Stimulated activated CD8-positive, alpha-beta memory T cell treated with anti-CD3 and anti-CD28 coated beads, Interleukin-15, amount 100 ng/mL, for 1 hour (primary cell): ENCODE measurements at regions not wholly inside any gene's neighbourhood (a gene's known extent, or its start where the extent isn't known, plus 50 kb on each side); places are given as distances from the start of the nearest gene placed in this dataset.

ENCODE experiments used
- DNase-seq: peaks from one replicate; pipeline ENCODE4 v3.0.0-alpha.2; 2020; ENCODE audit warnings: low read depth

DNA sequence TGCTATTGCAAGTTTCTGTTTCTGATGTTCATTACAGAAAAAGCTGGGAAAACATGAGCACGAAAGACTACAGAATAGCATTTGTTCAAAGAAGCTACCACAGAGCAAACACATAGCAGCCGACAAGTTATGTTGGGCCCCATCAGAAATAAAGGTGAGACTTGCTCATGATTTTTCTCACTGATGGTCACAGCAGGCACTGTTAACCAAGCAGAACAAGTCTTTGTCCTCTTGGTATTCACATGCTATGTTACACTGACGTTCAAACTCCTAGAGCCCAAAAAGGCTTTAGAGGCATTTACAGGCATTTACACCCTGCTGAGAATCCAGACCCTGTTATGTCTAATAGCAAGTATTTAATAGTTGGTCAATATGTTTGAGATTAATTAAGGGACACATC lies 235.0 kb upstream of the HNMT start:
- no peak for DNase-seq

DNA sequence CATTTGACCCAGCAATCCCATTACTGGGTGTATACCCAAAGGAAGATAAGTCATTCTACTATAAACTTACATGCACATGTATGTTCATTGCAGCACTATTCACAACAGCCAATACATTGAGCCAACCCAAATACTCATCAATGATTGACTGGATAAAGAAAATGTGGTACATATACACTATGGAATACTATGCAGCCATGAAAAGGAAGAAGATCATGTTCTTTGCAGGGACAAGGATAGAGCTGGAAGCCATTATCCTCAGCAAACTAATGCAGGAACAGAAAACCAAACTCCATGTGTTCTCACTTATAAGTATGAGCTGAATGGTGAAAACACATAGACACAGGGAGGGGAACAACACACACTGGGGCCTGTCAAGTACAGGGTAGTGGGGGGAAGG lies 226.7 kb upstream of the HNMT start:
- no peak for DNase-seq

DNA sequence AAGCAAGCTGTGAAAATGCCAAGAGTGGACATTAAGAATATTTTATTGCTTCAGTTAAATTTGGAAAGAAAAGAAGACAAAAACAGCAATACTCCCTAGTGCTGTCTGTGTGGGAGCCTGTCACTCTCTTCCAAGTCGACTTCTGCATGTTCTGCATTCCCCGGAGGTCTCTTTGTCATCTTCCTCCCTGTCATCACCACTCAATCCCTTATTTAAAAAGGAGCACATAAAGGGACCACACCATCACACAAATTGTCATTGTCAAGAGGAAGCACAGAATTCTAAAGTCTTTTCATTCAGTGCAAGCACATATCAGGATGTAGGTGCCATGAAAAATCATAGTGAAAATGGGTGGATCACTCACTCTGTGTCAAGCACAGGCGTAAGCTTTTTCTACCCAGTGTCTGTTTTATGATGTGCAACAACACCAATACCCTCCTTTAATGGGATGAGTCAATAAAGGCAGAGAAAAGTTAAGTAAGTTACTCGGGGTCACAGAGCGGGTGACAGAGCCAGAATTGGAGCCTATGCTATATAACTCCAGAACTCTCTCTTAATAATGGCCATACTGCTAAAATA lies 222.4 kb upstream of the HNMT start:
- no peak for DNase-seq

DNA sequence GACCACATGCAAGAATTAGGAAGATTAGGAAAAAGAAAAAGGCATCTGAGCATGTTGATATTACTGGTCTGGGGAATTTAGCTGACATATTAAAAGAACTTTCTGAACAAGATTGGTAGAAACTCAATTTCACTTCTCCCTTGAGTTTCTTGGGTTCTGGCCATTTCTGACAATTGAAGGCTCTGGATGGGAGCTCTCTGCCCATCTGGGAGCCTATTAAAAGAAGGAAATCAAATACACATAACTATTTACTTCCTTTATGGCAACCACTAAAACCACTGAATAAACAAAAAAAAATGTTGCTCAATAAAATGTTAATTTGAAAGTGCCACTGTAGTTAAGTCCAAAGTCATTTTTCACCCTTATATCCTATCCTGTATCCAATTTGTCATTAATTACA lies 216.8 kb upstream of the HNMT start:
- DNase-seq = no peak

DNA sequence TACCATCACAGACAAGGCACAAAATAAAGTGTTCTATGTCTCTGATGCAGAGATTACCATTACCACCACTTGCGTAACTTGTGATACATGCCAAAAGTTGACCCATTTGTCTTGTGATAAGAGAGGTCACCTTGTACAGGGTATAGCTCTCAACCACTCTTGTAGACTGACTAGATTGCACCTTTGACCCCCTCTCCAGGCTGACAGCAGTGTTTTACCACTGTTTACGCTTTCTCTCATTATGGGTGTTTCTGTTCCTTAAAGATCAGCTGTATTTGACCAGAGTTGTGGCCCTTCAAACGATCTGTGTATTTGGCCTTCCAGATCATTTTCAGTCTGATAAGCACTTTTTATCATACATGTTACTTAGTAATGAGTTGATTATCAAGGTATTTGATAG lies 215.7 kb upstream of the HNMT start:
- no peak for DNase-seq

DNA sequence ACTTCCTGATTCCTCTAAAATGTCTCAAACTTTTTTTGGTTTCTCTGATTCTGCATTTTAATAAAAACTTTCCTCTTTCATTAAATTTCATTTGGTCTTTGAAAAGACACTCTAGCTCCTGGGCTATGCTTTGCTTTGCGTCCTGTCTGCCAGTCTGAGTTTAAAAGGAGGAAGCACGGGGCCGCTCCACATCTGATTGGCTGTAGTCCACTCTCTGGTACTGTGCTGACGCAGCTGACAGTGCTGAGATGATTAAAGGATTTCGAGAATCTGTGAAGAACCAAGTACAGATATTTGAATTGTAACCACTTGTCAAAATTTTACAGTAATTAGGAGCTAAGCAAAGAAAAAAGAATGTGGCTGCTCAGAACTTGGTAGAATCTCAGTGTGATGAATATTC lies 199.6 kb upstream of the HNMT start:
- DNase-seq = no peak

DNA sequence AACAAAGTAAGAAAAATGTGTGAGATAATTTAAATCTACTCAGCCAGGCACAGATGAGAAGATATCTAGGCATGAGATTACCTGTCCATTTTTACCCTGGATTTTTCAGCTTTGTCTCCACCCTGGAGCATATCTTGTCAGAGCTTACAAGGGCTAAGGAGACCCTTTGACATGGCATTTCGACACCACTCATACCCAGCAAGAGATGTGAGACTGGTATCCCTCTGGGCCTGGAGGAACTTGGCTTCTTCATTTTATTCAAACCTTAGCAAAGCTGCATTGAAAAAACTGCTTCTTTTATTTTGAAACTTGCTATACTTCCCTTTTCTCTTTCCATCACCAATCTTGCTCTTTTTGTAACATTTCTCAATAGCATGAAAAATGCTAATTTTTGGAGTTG lies 194.9 kb upstream of the HNMT start:
- DNase-seq = no peak

DNA sequence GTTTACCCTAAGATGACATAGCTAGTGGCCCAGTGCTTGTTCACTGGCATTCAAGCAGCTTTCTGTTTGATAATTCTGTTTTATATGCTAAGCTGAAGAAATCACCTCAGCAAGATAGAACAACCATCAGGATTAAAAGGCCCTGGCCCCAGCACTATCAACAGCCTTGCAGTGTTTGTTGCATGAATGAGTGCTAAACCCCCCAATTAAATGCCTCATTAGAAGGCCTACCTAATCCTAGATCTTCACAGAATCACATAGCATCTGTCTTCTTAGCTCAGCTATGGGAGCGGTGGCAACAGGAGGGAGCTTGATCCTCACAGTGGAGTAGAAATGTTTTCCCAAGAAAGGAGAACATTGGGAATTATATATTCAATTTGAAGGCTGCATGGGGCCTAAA lies 194.1 kb upstream of the HNMT start:
- no peak for DNase-seq

- DNase-seq = no peak
Observed at GRCh38 chr2:137771064-137771463, 193.2 kb upstream of the HNMT start.

DNA sequence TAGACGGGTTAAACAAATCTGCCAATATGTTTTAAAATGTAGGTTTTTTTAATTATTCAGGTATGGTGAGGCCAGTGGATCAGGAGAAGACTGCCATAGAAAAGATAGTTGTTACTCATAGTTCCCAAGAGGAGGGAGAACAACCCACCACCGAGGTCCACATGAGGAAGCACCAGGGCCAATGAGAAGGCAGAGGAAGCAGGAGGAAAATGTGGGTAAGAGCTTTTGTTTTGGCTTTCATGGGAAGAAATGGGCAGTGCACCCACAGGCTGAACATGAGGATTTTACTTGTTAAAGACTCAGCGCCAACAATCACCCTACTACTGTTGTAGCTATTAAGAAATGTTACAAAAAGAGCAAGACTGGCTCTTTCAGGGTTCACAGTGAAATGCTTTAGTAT lies 191.8 kb upstream of the HNMT start:
- DNase-seq = no peak

GRCh38 chr2:137775529-137775928 lies 188.7 kb upstream of the HNMT start:
- no peak for DNase-seq

GRCh38 chr2:137776697-137777096 lies 187.6 kb upstream of the HNMT start:
- no peak for DNase-seq

DNA sequence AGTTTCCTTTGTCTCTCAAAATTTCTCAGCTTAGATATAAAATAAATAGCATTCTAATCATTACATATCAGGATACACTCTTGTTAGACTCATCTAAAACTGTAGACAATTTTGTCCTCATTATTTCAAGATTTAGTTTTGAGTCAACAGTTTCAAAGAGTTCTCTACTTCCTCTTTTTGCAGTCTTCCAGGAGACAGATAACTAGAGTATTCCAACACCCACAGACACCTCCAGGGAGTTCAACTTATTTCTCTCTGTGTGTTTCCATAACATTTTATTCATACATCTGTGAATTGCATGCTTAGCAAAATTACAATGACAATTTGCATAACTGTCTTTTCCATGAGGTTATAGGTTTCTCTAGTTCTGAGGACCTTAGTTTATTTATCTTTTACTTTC lies 166.6 kb upstream of the HNMT start:
- DNase-seq = no peak

GRCh38 chr2:137799600-137799999 lies 164.7 kb upstream of the HNMT start:
- no peak for DNase-seq

DNA sequence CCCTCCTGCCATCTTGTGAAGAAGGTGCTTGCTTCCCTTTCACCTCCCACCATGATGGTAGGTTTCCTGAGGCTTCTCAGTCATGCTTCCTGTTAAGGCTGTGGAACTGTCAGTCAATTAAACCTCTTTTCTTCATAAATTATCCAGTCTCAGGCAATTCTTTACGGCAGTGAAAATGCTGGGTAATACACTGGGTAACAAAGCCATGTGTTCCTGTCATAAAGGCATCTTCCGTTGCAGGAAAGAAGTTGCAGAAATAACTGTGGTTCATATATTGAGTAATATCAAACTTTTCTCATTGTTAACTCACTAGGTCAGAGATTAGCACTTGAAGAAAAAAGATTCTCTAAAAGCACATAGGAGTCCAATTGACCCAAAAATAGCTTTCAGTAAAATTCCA lies 163.9 kb upstream of the HNMT start:
- DNase-seq = no peak

GRCh38 chr2:137801228-137801627 lies 163.0 kb upstream of the HNMT start:
- DNase-seq = no peak

- no peak for DNase-seq
Observed at GRCh38 chr2:137802038-137802437, 162.2 kb upstream of the HNMT start.

DNA sequence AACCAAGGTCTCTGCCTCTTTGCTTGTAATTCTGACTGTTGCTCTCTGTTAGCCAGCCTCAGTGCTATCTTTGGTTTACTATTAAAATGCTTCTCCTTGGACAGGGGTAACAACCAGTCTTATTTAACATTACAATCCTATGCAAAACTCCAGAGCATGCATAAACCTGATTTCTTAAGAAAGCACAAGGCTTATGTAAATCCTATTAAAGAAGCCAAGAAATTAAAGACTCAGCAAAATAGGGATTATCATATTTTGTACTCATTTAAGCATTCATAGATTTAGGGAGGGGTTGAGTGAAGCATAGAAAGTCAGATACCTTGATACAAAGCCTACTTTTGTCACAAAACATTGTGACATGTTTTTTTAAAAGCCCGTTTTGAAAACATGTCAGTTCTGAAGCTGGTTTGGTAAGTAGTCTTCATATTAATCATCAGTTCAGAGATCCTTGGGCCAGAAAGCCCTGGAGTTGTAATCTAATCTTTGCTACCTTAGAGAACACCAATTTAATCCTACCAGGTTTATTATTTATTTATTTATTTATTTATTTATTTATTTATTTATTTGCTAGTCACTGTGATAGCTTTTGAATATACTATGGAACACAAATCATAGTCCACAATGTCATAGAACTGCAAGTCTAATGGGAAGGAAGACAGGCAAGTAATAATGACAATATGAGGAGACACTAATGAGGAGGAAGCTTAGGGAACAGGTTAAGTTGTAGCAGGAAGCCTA lies 158.0 kb upstream of the HNMT start:
- DNase-seq = no peak

DNA sequence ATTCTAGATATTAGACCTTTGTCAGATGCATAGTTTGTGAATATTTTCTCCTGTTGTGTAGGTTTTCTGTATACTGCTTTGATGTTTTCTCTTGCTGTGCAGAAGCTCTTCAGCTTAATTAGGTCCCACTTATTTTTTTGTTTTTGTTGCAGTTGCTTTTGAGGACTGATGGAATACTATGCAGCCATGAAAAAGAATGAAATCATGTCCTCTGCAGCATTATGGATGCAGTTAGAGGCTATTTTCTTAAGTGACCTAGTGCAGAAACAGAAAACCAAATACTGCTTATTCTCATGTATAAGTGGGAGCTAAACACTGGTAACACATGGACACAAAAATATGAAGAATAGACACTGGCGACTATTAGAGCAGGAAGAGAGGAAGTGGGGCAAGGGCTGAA lies 155.0 kb upstream of the HNMT start:
- no peak for DNase-seq

GRCh38 chr2:137809837-137810236 lies 154.4 kb upstream of the HNMT start:
- no peak for DNase-seq

- DNase-seq = no peak
Observed at GRCh38 chr2:137812517-137812916, 151.8 kb upstream of the HNMT start.

GRCh38 chr2:137813176-137813575 lies 151.1 kb upstream of the HNMT start:
- no peak for DNase-seq

GRCh38 chr2:137817058-137817457 lies 147.2 kb upstream of the HNMT start:
- no peak for DNase-seq

DNA sequence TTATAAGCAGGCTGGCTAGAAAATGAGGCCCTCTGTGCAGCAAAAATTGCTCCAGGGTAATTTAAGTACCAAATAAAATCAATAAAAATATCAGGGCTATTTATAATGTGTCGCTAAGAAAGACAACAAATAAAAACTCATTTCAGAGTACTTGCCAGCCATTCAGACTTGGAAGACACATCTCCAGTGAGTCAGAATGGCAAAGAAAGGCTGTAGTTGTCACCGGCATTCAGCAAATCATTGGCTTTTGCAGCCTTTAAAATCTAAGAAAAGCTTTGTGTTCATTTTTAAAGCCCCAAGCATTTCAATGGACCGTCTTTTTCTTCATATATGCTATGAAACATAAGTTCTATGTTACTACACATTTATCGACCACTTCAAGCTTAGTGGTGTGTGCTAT lies 141.1 kb upstream of the HNMT start:
- DNase-seq = no peak
